ENCODE measurements at regions not wholly inside any gene's neighbourhood (a gene's known extent, or its start where the extent isn't known, plus 50 kb on each side); places are given as distances from the start of the nearest gene placed in this dataset.
A peak's percentile ranks its signal among the peaks of the same experiment; 100 is the strongest.

GRCh38 chr3:150036780-150037179, 66.1 kb upstream of the PFN2 start:
- Histone ChIP-seq H3K4me1 (replicated peaks in 1 of 4; ENCODE audit: control insufficient read depth in 3 of 4, insufficient read depth in 4 of 4, low read length in 3 of 4) (peaks cover 6 to 26% (median 20%) of the 10 kb centered on the region in 4 experiments; a peak in 5 of 7 replicates), H2AFZ (ENCODE audit: low read length) (no peak overlapping the region)

More at GRCh38 chr3:150036780-150037179, 66.1 kb upstream of the PFN2 start:
- no peak overlapping the region for H2BK5ac ChIP-seq (ENCODE audit: low read depth, low read length)
- no peak overlapping the region for H2BK120ac ChIP-seq (replicated peaks; ENCODE audit: low read depth, low read length)
- no peak overlapping the region for H2BK20ac ChIP-seq (ENCODE audit: low read length)
- H3K79me2 ChIP-seq (ENCODE audit: control insufficient read depth in 1 of 2, insufficient read depth in 2 of 2, low read length in 2 of 2), result no peaks in the 10 kb centered on the region
- no peaks in the 10 kb centered on the region for H3K79me1 ChIP-seq (ENCODE audit: low read depth, low read length)
- no peaks in the 10 kb centered on the region for H4K20me1 ChIP-seq (replicated peaks in 1 of 2; ENCODE audit: control insufficient read depth in 1 of 2, insufficient read depth in 2 of 2, low read length in 2 of 2)
- no peak overlapping the region for H3K27ac ChIP-seq (ENCODE audit: low read depth, low read length)
- 85% methylated on average over 5 of the region's 5 CpGs; no CpG with 5 or more reads in 1 of the 2 experiments for WGBS, 2 experiments (ENCODE audit: extremely low coverage in 1 of 2, insufficient coverage in 1 of 2, insufficient read length in 1 of 2, insufficient replicate concordance in 2 of 2, low coverage in 1 of 2, low lambda C conversion rate in 2 of 2, missing lambda C conversion rate in 1 of 2)
- H3K14ac ChIP-seq (ENCODE audit: insufficient read length), result no peak overlapping the region
- H3K9ac ChIP-seq (replicated peaks in 1 of 4; ENCODE audit: extremely low read depth in 1 of 4, low read depth in 3 of 4, low read length in 3 of 4), result no peak overlapping the region
- POLR2A ChIA-PET (ENCODE audit: partially characterized antibody), result no interaction called here
- peaks cover 0 to 17% (median 8%) of the 10 kb centered on the region in 4 experiments; a peak in 5 of 7 replicates for H3K27me3 ChIP-seq (replicated peaks in 1 of 4; ENCODE audit: control insufficient read depth in 3 of 4, extremely low read depth in 1 of 4, insufficient read depth in 3 of 4, low read length in 3 of 4)
- DNase-seq (ENCODE audit: low read depth in 1 of 2, low spot score in 2 of 2) (no peak), FAIRE-seq (no peak)
- no peak overlapping the region for H4K5ac ChIP-seq (ENCODE audit: insufficient read length, low read depth, low read length)
- no peak overlapping the region for H3K4ac ChIP-seq (replicated peaks; ENCODE audit: insufficient read length, low read depth, low read length)
- no peak overlapping the region for H3K23ac ChIP-seq (ENCODE audit: insufficient read length)
- H3K36me3 ChIP-seq (ENCODE audit: control insufficient read depth in 2 of 4, insufficient read depth in 4 of 4, low read length in 3 of 4), result no peaks in the 10 kb centered on the region
- CTCF ChIA-PET (ENCODE audit: partially characterized antibody), result interaction anchor here (0.9 to 1.2 kb wide), 3 partner anchors 58 to 148 kb away, joined by 3 read pairs; no protein-coding TSS in a partner anchor
- 0 out of 2 replicates have a peak overlapping the region, but pooled peaks have one; percentile 40 for H2BK12ac ChIP-seq (ENCODE audit: low read depth, low read length)
- no peaks in the 10 kb centered on the region for H3K23me2 ChIP-seq (ENCODE audit: low read depth, low read length)
- H2BK15ac ChIP-seq (ENCODE audit: low read length), result no peak overlapping the region
- no peak overlapping the region for H3K4me3 ChIP-seq (ENCODE audit: extremely low read depth in 1 of 4, insufficient read depth in 2 of 4, low read depth in 3 of 4, low read length in 4 of 4)
- H4K91ac ChIP-seq (replicated peaks; ENCODE audit: insufficient read length, low read length), result peak overlapping the region; percentile 5
- H3K18ac ChIP-seq (ENCODE audit: extremely low read depth, low read length), result peak overlapping the region; percentile 57; the same call in 1 of the 2 replicates
- no peak overlapping the region for H2AK5ac ChIP-seq (ENCODE audit: low read depth, low read length)
- H4K8ac ChIP-seq (ENCODE audit: extremely low read depth, insufficient read depth, low read length), result no peak overlapping the region
- no peak overlapping the region for H3K4me2 ChIP-seq (ENCODE audit: insufficient read depth in 1 of 2, low read depth in 2 of 2, low read length in 2 of 2)
- peaks cover 0 to 5% of the 10 kb centered on the region in 2 experiments; a peak in 1 of 4 replicates for H3K9me3 ChIP-seq (ENCODE audit: insufficient read depth in 2 of 2, low read depth in 1 of 2, low read length in 1 of 2)
- no peak overlapping the region for H3K56ac ChIP-seq (replicated peaks; ENCODE audit: insufficient read length, low read depth, low read length)
